GM23338 (cell line): ENCODE measurements at regions not wholly inside any gene's neighbourhood (a gene's known extent, or its start where the extent isn't known, plus 50 kb on each side); places are given as distances from the start of the nearest gene placed in this dataset.

Experiments used
- EZH2 ChIP-seq: fragments of 200-600 bp; sonication (generic); IDR thresholded peaks from one replicate; pipeline ENCODE4 v1.8.0; 2017; ENCODE audit warnings: antibody characterized with exemption, mild to moderate bottlenecking, low read depth; ENCODE audit not compliant: unreplicated experiment
- POLR2AphosphoS5 ChIP-seq: IDR thresholded peaks from 2 replicates; pipeline ENCODE4 v1.6.1; 2016; ENCODE audit warnings: antibody characterized with exemption, low read depth
- ZNF331 ChIP-seq: fragments of 250-450 bp; sonication (Bioruptor Pico); IDR thresholded peaks from 2 replicates; pipeline ENCODE4 v1.5.0; 2020; ENCODE audit warnings: low read depth, mild to moderate bottlenecking, moderate library complexity
- TF ChIP-seq, protein P1 (sequence below): IDR thresholded peaks from one replicate; pipeline ENCODE4 v1.6.1; 2018; ENCODE audit warnings: antibody characterized with exemption; ENCODE audit not compliant: unreplicated experiment
- TF ChIP-seq, protein P2 (sequence below), 2 experiments: fragments of 200-600 bp in 1 of 2; sonication (generic) in 1 of 2; conservative IDR thresholded peaks; 2 replicates each; pipeline versions ENCODE4 v1.5.1 to v1.6.1; 2016 to 2017; ENCODE audit warnings: antibody characterized with exemption in 2 of 2, low read depth in 2 of 2, mild to moderate bottlenecking in 2 of 2, moderate library complexity in 1 of 2

DNA sequence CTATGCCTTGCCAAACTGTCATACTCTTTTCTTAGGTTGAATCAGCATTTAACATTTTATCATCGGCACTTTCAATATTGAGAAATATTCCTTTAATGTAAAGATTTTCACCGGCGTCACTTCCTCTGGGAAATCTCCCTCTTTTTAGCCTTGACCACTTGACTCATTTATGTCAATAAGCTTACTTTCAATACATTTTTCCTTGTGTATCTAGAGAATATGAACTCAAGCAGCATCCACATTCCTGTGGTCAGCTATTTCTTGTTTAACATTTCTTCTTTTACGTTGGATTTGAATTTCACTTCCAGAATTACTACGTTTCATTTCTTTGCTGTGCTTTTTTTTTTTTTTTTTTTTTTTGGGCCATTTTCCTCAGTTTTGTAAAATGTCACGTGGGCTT, 271.2 kb upstream of the HTR2A start:
- TF ChIP-seq, protein P1, sequence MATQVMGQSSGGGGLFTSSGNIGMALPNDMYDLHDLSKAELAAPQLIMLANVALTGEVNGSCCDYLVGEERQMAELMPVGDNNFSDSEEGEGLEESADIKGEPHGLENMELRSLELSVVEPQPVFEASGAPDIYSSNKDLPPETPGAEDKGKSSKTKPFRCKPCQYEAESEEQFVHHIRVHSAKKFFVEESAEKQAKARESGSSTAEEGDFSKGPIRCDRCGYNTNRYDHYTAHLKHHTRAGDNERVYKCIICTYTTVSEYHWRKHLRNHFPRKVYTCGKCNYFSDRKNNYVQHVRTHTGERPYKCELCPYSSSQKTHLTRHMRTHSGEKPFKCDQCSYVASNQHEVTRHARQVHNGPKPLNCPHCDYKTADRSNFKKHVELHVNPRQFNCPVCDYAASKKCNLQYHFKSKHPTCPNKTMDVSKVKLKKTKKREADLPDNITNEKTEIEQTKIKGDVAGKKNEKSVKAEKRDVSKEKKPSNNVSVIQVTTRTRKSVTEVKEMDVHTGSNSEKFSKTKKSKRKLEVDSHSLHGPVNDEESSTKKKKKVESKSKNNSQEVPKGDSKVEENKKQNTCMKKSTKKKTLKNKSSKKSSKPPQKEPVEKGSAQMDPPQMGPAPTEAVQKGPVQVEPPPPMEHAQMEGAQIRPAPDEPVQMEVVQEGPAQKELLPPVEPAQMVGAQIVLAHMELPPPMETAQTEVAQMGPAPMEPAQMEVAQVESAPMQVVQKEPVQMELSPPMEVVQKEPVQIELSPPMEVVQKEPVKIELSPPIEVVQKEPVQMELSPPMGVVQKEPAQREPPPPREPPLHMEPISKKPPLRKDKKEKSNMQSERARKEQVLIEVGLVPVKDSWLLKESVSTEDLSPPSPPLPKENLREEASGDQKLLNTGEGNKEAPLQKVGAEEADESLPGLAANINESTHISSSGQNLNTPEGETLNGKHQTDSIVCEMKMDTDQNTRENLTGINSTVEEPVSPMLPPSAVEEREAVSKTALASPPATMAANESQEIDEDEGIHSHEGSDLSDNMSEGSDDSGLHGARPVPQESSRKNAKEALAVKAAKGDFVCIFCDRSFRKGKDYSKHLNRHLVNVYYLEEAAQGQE, result no peak
- TF ChIP-seq, protein P2, sequence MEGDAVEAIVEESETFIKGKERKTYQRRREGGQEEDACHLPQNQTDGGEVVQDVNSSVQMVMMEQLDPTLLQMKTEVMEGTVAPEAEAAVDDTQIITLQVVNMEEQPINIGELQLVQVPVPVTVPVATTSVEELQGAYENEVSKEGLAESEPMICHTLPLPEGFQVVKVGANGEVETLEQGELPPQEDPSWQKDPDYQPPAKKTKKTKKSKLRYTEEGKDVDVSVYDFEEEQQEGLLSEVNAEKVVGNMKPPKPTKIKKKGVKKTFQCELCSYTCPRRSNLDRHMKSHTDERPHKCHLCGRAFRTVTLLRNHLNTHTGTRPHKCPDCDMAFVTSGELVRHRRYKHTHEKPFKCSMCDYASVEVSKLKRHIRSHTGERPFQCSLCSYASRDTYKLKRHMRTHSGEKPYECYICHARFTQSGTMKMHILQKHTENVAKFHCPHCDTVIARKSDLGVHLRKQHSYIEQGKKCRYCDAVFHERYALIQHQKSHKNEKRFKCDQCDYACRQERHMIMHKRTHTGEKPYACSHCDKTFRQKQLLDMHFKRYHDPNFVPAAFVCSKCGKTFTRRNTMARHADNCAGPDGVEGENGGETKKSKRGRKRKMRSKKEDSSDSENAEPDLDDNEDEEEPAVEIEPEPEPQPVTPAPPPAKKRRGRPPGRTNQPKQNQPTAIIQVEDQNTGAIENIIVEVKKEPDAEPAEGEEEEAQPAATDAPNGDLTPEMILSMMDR (conservative IDR thresholded peaks at IDR 0.05; ENCODE audit: low read depth in 2 of 2), result no peak
- TF ChIP-seq ZNF331 (CRISPR knock-in tag) (no peak), POLR2AphosphoS5 (no peak), EZH2 (no peak)
